ENCODE measurements at regions not wholly inside any gene's neighbourhood (a gene's known extent, or its start where the extent isn't known, plus 50 kb on each side); places are given as distances from the start of the nearest gene placed in this dataset.

GRCh38 chr2:237027712-237028029, 58.0 kb upstream of the COPS8 start:
- Mint-ChIP-seq H3K36me3 (no peaks in the 10 kb centered on the region), H3K27ac (no peak overlapping the region), H3K27me3 (peaks cover 2% of the 10 kb centered on the region), H3K4me1 (ENCODE audit: low read depth) (no peaks in the 10 kb centered on the region), H3K9me3 (peaks cover 5% of the 10 kb centered on the region), H3K4me3 (no peak overlapping the region)
- POLR2A ChIA-PET = no interaction called here
- CTCF ChIA-PET = interaction anchor here (1.0 to 6.2 kb wide), 7 partner anchors 31 to 674 kb away, joined by 3 to 37 read pairs (median 4); partner anchors contain the start of gene ACKR3
- DNase-seq = no peak
- intact Hi-C loops (cut with micrococcal nuclease) = loop anchor here (1.0 kb wide), 1 partner anchor 674 kb away; no protein-coding TSS in a partner anchor

- no peak overlapping the region for H3K4me3 Mint-ChIP-seq
- no peak for DNase-seq
- intact Hi-C loops (cut with micrococcal nuclease) = no loop called here
- CTCF ChIA-PET = no interaction called here
- no peak overlapping the region for H3K27ac Mint-ChIP-seq
- H3K9me3 Mint-ChIP-seq = no peaks in the 10 kb centered on the region
- no peaks in the 10 kb centered on the region for H3K4me1 Mint-ChIP-seq (ENCODE audit: low read depth)
- POLR2A ChIA-PET = no interaction called here
- H3K27me3 Mint-ChIP-seq = no peaks in the 10 kb centered on the region
- no peaks in the 10 kb centered on the region for H3K36me3 Mint-ChIP-seq
Measured at GRCh38 chr2:237030382-237030781, 55.3 kb upstream of the COPS8 start.

GRCh38 chr2:237033536-237034060, 52.1 kb upstream of the COPS8 start:
- CTCF ChIA-PET = no interaction called here
- intact Hi-C loops (cut with micrococcal nuclease) = no loop called here
- no peaks in the 10 kb centered on the region for H3K27me3 Mint-ChIP-seq
- no peak overlapping the region for H3K4me3 Mint-ChIP-seq
- POLR2A ChIA-PET = no interaction called here
- no peak overlapping the region for H3K27ac Mint-ChIP-seq
- no peaks in the 10 kb centered on the region for H3K4me1 Mint-ChIP-seq (ENCODE audit: low read depth)
- no peaks in the 10 kb centered on the region for H3K9me3 Mint-ChIP-seq
- DNase-seq = no peak
- H3K36me3 Mint-ChIP-seq = no peaks in the 10 kb centered on the region

GRCh38 chr2:237035781-237036475, 49.8 kb upstream of the COPS8 start:
- Mint-ChIP-seq H3K4me3 (no peak overlapping the region), H3K27me3 (peaks cover 2% of the 10 kb centered on the region), H3K27ac (no peak overlapping the region), H3K36me3 (no peaks in the 10 kb centered on the region), H3K9me3 (no peaks in the 10 kb centered on the region), H3K4me1 (ENCODE audit: low read depth) (no peaks in the 10 kb centered on the region)
- intact Hi-C loops (cut with micrococcal nuclease) = no loop called here
- POLR2A ChIA-PET = no interaction called here
- CTCF ChIA-PET = no interaction called here
- no peak for DNase-seq
